Breast epithelium (tissue), 4 donors: ENCODE measurements at regions not wholly inside any gene's neighbourhood (a gene's known extent, or its start where the extent isn't known, plus 50 kb on each side); places are given as distances from the start of the nearest gene placed in this dataset.

Experiments used
- DNase-seq, 2 donors: peaks; one replicate each; pipeline ENCODE4 v3.0.0-alpha.2; 2019; ENCODE audit warnings: low spot score in 2 of 2
- H3K27ac ChIP-seq, 2 donors: fragments of 200-600 bp; sonication (generic) in 1 of 2; one replicate each; pipeline ENCODE4 v1.5.1; 2016 to 2019; ENCODE audit warnings: mild to moderate bottlenecking in 1 of 2
- H3K27me3 ChIP-seq, 2 donors: fragments of 200-600 bp; sonication (generic) in 1 of 2; one replicate each; pipeline versions ENCODE4 v1.5.1 to v1.6.0; 2017 to 2019; ENCODE audit warnings: control low read depth in 1 of 2, mild to moderate bottlenecking in 1 of 2
- H3K36me3 ChIP-seq: fragments of 200-600 bp; one replicate; pipeline ENCODE4 v1.5.1; 2019
- H3K4me1 ChIP-seq, 2 donors: fragments of 200-600 bp; sonication (generic); one replicate each; pipeline ENCODE4 v1.5.1; 2016 to 2019; ENCODE audit warnings: control low read depth in 1 of 2
- H3K4me3 ChIP-seq, 3 donors: fragments of 200-600 bp; sonication (generic); 1 replicate in 2 of 3; 2 replicates in 1 of 3; pipeline ENCODE4 v1.5.1; 2016 to 2019; ENCODE audit warnings: mild to moderate bottlenecking in 3 of 3, moderate library complexity in 2 of 3
- H3K9me3 ChIP-seq, 2 donors: fragments of 200-600 bp; sonication (generic) in 1 of 2; one replicate each; pipeline ENCODE4 v1.5.1; 2016 to 2019; ENCODE audit warnings: control low read depth in 1 of 2
- CTCF ChIP-seq, 3 donors: fragments of 450-650 bp; IDR thresholded peaks; one replicate each; pipeline ENCODE4 v1.5.1; 2016 to 2017; ENCODE audit warnings: antibody characterized with exemption in 3 of 3, mild to moderate bottlenecking in 3 of 3, moderate library complexity in 3 of 3
- POLR2A ChIP-seq: fragments of 450-650 bp; IDR thresholded peaks from one replicate; pipeline ENCODE4 v1.6.1; 2016; ENCODE audit warnings: antibody characterized with exemption, mild to moderate bottlenecking, moderate library complexity
- POLR2AphosphoS5 ChIP-seq, 3 donors: sonication (generic); formaldehyde crosslinking; IDR thresholded peaks; one replicate each; pipeline ENCODE4 v1.6.1; 2017; ENCODE audit warnings: antibody characterized with exemption in 3 of 3
- intact Hi-C: fragments of 100-400 bp; cut with DNase I; formaldehyde crosslinking; loops from one replicate; pipeline ENCODE4 v1.15.1; 2023; ENCODE audit warnings: low total_unique reads

- H3K4me1 ChIP-seq: no peaks in the 10 kb centered on the region
- no peak for DNase-seq
- no peak overlapping the region for H3K27ac ChIP-seq
- TF ChIP-seq POLR2A (no peak), POLR2AphosphoS5 (IDR thresholded peaks at IDR 0.05) (no peak), CTCF (IDR thresholded peaks at IDR 0.05) (no peak)
- H3K9me3 ChIP-seq: no peaks in the 10 kb centered on the region
- no peaks in the 10 kb centered on the region for H3K27me3 ChIP-seq
- no peak overlapping the region for H3K4me3 ChIP-seq
- H3K36me3 ChIP-seq: no peaks in the 10 kb centered on the region
- intact Hi-C loops: no loop called here
These were observed 211.7 kb upstream of the STARD13 start for GRCh38 chr13:33497146-33497845.

GRCh38 chr13:33508060-33508459, 222.5 kb upstream of the STARD13 start:
- Histone ChIP-seq H3K4me1 (no peaks in the 10 kb centered on the region), H3K27ac (no peak overlapping the region), H3K27me3 (no peaks in the 10 kb centered on the region), H3K4me3 (no peak overlapping the region), H3K9me3 (no peaks in the 10 kb centered on the region), H3K36me3 (no peaks in the 10 kb centered on the region)
- no peak for DNase-seq
- intact Hi-C loops: no loop called here
- no peak for TF ChIP-seq POLR2AphosphoS5 (IDR thresholded peaks at IDR 0.05)
- no peak for TF ChIP-seq POLR2A
- no peak for TF ChIP-seq CTCF (IDR thresholded peaks at IDR 0.05)

- no peaks in the 10 kb centered on the region for H3K36me3 ChIP-seq
- no peaks in the 10 kb centered on the region for H3K27me3 ChIP-seq
- TF ChIP-seq POLR2A (no peak), POLR2AphosphoS5 (IDR thresholded peaks at IDR 0.05) (peak in 1 of 3 donors; percentile 53)
- intact Hi-C loops: no loop called here
- H3K27ac ChIP-seq: peak overlapping the region; percentile 81 to 90
- H3K4me3 ChIP-seq: no peak overlapping the region
- H3K9me3 ChIP-seq: no peaks in the 10 kb centered on the region
- peak in 1 of 2 donors; percentile 54 for DNase-seq
- no peaks in the 10 kb centered on the region for H3K4me1 ChIP-seq
These were observed 224.2 kb upstream of the STARD13 start for GRCh38 chr13:33509642-33510229.

- no peak for TF ChIP-seq POLR2A
- no peak for DNase-seq
- Histone ChIP-seq H3K36me3 (no peaks in the 10 kb centered on the region), H3K4me1 (no peaks in the 10 kb centered on the region), H3K4me3 (no peak overlapping the region), H3K9me3 (no peaks in the 10 kb centered on the region), H3K27me3 (no peaks in the 10 kb centered on the region), H3K27ac (peak overlapping the region; percentile 81 to 90)
- intact Hi-C loops: no loop called here
These were observed 224.9 kb upstream of the STARD13 start for GRCh38 chr13:33510350-33510970.

GRCh38 chr13:33512880-33513554, 227.5 kb upstream of the STARD13 start:
- H3K4me3 ChIP-seq: no peak overlapping the region

More at GRCh38 chr13:33512880-33513554, 227.5 kb upstream of the STARD13 start:
- H3K27me3 ChIP-seq: no peaks in the 10 kb centered on the region
- no peak overlapping the region for H3K27ac ChIP-seq
- TF ChIP-seq CTCF (IDR thresholded peaks at IDR 0.05): no peak
- TF ChIP-seq POLR2A: no peak
- no peak for TF ChIP-seq POLR2AphosphoS5 (IDR thresholded peaks at IDR 0.05)
- H3K36me3 ChIP-seq: no peaks in the 10 kb centered on the region
- intact Hi-C loops: no loop called here
- H3K4me1 ChIP-seq: no peaks in the 10 kb centered on the region
- H3K9me3 ChIP-seq: no peaks in the 10 kb centered on the region
- DNase-seq: no peak
